ENCODE measurements at regions not wholly inside any gene's neighbourhood (a gene's known extent, or its start where the extent isn't known, plus 50 kb on each side); places are given as distances from the start of the nearest gene placed in this dataset.

DNA sequence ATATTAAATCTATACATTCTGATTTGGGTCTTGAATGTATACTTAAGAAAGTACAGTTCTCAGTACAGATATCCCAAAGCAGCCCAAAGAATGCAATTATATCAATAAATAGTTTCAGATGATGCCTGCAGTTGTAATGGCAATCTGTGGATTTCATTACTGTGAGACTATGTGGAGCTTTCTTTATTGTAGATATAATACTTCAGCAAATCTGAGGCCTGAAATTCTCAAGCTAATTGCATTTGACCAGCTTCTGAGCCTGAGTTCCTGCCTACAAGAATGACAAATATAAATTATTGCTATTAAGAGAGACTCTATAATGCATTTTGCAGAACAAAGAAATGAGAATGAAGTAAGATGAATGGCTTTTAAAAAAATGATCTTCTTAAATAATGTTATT lies 320.3 kb downstream of the DKK2 start:
- H3K27me3 ChIP-seq, result no peaks in the 10 kb centered on the region
- no peaks in the 10 kb centered on the region for H3K9me3 ChIP-seq
- no peaks in the 10 kb centered on the region for H3K4me1 ChIP-seq
- H3K36me3 ChIP-seq, result no peaks in the 10 kb centered on the region
- ATAC-seq, result no peak
- H3K27ac ChIP-seq, result no peak overlapping the region
- TF ChIP-seq, protein P1, sequence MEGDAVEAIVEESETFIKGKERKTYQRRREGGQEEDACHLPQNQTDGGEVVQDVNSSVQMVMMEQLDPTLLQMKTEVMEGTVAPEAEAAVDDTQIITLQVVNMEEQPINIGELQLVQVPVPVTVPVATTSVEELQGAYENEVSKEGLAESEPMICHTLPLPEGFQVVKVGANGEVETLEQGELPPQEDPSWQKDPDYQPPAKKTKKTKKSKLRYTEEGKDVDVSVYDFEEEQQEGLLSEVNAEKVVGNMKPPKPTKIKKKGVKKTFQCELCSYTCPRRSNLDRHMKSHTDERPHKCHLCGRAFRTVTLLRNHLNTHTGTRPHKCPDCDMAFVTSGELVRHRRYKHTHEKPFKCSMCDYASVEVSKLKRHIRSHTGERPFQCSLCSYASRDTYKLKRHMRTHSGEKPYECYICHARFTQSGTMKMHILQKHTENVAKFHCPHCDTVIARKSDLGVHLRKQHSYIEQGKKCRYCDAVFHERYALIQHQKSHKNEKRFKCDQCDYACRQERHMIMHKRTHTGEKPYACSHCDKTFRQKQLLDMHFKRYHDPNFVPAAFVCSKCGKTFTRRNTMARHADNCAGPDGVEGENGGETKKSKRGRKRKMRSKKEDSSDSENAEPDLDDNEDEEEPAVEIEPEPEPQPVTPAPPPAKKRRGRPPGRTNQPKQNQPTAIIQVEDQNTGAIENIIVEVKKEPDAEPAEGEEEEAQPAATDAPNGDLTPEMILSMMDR (IDR thresholded peaks at IDR 0.05), result no peak
- no peak for TF ChIP-seq POLR2AphosphoS5 (IDR thresholded peaks at IDR 0.05)
- TF ChIP-seq EP300 (IDR thresholded peaks at IDR 0.05), result no peak
- TF ChIP-seq POLR2A (IDR thresholded peaks at IDR 0.05), result no peak
- H3K4me3 ChIP-seq, result no peak overlapping the region

DNA sequence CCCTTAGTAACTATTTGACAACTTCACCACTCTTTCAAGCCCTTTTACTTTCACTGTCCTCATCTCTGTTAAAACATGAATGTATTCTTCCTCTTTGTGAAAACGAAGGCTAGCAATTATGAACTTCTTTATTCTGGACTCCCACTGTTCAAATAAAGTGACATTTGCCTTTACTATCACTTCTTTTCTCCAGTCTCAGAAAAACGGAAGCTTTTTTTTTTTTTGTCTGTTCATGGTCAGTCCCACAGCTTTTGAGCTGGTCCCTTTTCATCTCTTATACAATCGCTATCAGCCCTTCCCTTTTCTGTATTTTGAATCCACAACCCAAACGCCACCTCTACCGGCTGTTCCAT lies 327.7 kb downstream of the DKK2 start:
- no peaks in the 10 kb centered on the region for H3K36me3 ChIP-seq
- H3K4me1 ChIP-seq, result no peaks in the 10 kb centered on the region
- TF ChIP-seq EP300 (IDR thresholded peaks at IDR 0.05), result no peak
- TF ChIP-seq POLR2AphosphoS5 (IDR thresholded peaks at IDR 0.05), result no peak
- TF ChIP-seq POLR2A (IDR thresholded peaks at IDR 0.05), result no peak
- TF ChIP-seq, protein P1 (IDR thresholded peaks at IDR 0.05), result no peak
- ATAC-seq, result no peak
- 82 to 83% methylated on average over 2 to 4 of the region's 5 CpGs for WGBS, 2 donors (ENCODE audit: low coverage in 1 of 2)
- no peaks in the 10 kb centered on the region for H3K27me3 ChIP-seq
- no peaks in the 10 kb centered on the region for H3K9me3 ChIP-seq
- H3K4me3 ChIP-seq, result no peak overlapping the region
- no peak overlapping the region for H3K27ac ChIP-seq

DNA sequence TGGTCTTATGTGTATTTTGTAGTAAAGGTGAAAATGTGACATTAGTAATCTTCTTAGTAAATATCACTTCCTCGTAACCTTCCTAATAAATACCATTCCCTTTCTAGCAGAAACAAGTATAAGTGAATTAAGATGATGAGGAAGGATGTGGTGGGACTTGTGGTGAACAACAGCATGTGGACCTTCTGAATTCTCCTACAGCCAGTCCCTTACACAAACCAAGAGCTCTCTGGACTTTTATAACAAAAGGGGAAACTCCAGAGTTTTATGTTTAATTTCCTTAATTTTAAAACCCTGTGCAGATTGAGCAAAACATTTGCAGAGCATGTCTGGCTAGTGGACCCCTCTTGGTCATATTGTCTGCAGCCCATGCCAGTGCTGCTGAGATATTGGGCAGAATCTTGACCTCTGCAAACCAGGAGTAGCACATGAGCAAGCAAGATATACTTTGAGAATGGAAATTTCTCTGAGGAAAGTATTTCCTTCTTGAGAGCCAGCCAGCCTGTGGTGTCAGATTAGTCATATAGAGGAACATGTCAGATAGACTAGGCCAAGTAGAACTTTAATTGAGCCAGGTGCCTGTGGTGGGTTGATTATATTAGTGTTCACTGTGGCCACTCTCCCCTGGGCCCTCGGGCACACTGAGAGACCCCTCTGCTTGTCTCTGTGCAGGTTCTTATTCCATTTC lies 328.2 kb downstream of the DKK2 start:
- no peak overlapping the region for H3K4me3 ChIP-seq
- H3K36me3 ChIP-seq, result no peaks in the 10 kb centered on the region
- H3K27ac ChIP-seq, result no peak overlapping the region
- 52 to 66% methylated on average over 2 of the region's 2 CpGs for WGBS, 2 donors (ENCODE audit: low coverage in 1 of 2)
- no peaks in the 10 kb centered on the region for H3K4me1 ChIP-seq
- H3K27me3 ChIP-seq, result no peaks in the 10 kb centered on the region
- ATAC-seq, result no peak
- no peaks in the 10 kb centered on the region for H3K9me3 ChIP-seq
- no peak for TF ChIP-seq EP300 (IDR thresholded peaks at IDR 0.05)
- no peak for TF ChIP-seq POLR2AphosphoS5 (IDR thresholded peaks at IDR 0.05)
- no peak for TF ChIP-seq POLR2A (IDR thresholded peaks at IDR 0.05)
- TF ChIP-seq, protein P1 (IDR thresholded peaks at IDR 0.05), result no peak

- no peaks in the 10 kb centered on the region for H3K36me3 ChIP-seq
- no peak overlapping the region for H3K27ac ChIP-seq
- no peaks in the 10 kb centered on the region for H3K27me3 ChIP-seq
- 50 to 72% methylated on average over 2 to 6 of the region's 6 CpGs for WGBS, 2 donors (ENCODE audit: low coverage in 1 of 2)
- H3K9me3 ChIP-seq, result no peaks in the 10 kb centered on the region
- H3K4me1 ChIP-seq, result no peaks in the 10 kb centered on the region
- TF ChIP-seq POLR2A (IDR thresholded peaks at IDR 0.05) (no peak), POLR2AphosphoS5 (IDR thresholded peaks at IDR 0.05) (no peak), EP300 (IDR thresholded peaks at IDR 0.05) (no peak)
- TF ChIP-seq, protein P1 (IDR thresholded peaks at IDR 0.05), result no peak
- H3K4me3 ChIP-seq, result no peak overlapping the region
- no peak for ATAC-seq
Observed at GRCh38 chr4:106704253-106704870, 331.8 kb downstream of the DKK2 start.

GRCh38 chr4:106700321-106700720 lies 331.7 kb upstream of the GIMD1 start:
- Histone ChIP-seq H3K27me3 (no peaks in the 10 kb centered on the region), H3K4me3 (no peak overlapping the region), H3K27ac (no peak overlapping the region), H3K36me3 (no peaks in the 10 kb centered on the region), H3K4me1 (no peaks in the 10 kb centered on the region), H3K9me3 (no peaks in the 10 kb centered on the region)
- WGBS, 2 donors (ENCODE audit: low coverage in 1 of 2), result 65 to 83% methylated on average over 2 of the region's 2 CpGs
- TF ChIP-seq POLR2AphosphoS5 (IDR thresholded peaks at IDR 0.05) (no peak), EP300 (IDR thresholded peaks at IDR 0.05) (no peak), POLR2A (IDR thresholded peaks at IDR 0.05) (no peak)
- TF ChIP-seq, protein P1 (IDR thresholded peaks at IDR 0.05), result no peak
- no peak for ATAC-seq
